Suprapubic skin (tissue), 4 donors: ENCODE measurements at regions not wholly inside any gene's neighbourhood (a gene's known extent, or its start where the extent isn't known, plus 50 kb on each side); places are given as distances from the start of the nearest gene placed in this dataset.

Experiments used
- DNase-seq, 2 donors: peaks; one replicate each; pipeline ENCODE4 v3.0.0-alpha.2; 2019; ENCODE audit warnings: low spot score in 2 of 2
- H3K27ac ChIP-seq: fragments of 200-600 bp; sonication (generic); one replicate; pipeline ENCODE4 v1.5.1; 2019
- H3K27me3 ChIP-seq: fragments of 200-600 bp; sonication (generic); one replicate; pipeline ENCODE4 v1.5.1; 2019
- H3K36me3 ChIP-seq: fragments of 200-600 bp; sonication (generic); one replicate; pipeline ENCODE4 v1.5.1; 2019
- H3K4me1 ChIP-seq: fragments of 200-600 bp; sonication (generic); one replicate; pipeline ENCODE4 v1.5.1; 2019
- H3K4me3 ChIP-seq: fragments of 200-600 bp; sonication (generic); one replicate; pipeline ENCODE4 v1.5.1; 2019; ENCODE audit warnings: mild to moderate bottlenecking
- H3K9me3 ChIP-seq: fragments of 200-600 bp; sonication (generic); one replicate; pipeline ENCODE4 v1.5.1; 2019
- EP300 ChIP-seq: sonication (generic); formaldehyde crosslinking; IDR thresholded peaks from one replicate; pipeline ENCODE4 v1.6.1; 2017; ENCODE audit warnings: antibody characterized with exemption
- POLR2A ChIP-seq, 2 donors: fragments of 450-650 bp; IDR thresholded peaks; one replicate each; pipeline ENCODE4 v1.6.1; 2017; ENCODE audit warnings: antibody characterized with exemption in 2 of 2, mild to moderate bottlenecking in 2 of 2, moderate library complexity in 2 of 2
- POLR2AphosphoS5 ChIP-seq, 3 donors: sonication (generic); formaldehyde crosslinking; IDR thresholded peaks; one replicate each; pipeline ENCODE4 v1.6.1; 2017; ENCODE audit warnings: antibody characterized with exemption in 3 of 3
- WGBS: methylation state at CpG from one replicate; pipeline ENCODE4 v1.1.5; 2018; 5-methylcytosine and 5-hydroxymethylcytosine counted together
- TF ChIP-seq, protein P1 (sequence below), 2 donors: fragments of 200-600 bp in 1 of 2; fragments of 450-650 bp in 1 of 2; sonication (generic) in 1 of 2; IDR thresholded peaks; one replicate each; pipeline ENCODE4 v1.5.1; 2016 to 2019; ENCODE audit warnings: antibody characterized with exemption in 2 of 2, mild to moderate bottlenecking in 1 of 2, moderate library complexity in 1 of 2

DNA sequence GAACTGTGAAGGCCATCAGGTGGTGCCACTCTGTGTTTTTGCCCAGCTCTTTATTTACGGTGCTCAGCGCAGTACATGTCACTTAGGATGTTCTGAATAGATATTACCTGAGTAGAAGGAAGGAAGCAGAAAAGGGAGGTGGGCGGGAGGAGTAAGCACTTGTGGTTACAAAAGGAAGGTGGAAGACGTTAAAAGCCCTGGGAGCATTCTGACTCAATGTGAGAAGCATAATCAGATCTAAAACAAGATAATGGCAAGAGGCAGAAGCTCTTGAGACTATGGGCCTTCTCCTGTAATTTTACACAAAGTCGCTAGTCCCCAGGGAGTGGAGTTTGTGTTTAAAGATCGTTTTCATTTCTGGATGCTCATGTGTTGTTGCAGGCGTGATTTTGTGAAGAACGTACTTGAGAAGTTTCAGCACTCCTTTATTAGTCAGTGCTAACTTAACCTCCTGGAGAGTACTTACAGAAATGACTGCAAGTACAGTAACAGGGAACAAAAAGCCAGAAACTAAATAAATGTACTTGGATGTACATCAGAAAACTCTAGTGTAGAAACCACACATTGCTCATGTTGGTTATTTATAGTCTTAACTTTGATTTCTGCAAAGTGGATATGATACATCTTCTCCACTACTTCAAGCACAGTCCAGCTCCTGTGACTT lies 1523.5 kb downstream of the AACS start:
- TF ChIP-seq, protein P1, sequence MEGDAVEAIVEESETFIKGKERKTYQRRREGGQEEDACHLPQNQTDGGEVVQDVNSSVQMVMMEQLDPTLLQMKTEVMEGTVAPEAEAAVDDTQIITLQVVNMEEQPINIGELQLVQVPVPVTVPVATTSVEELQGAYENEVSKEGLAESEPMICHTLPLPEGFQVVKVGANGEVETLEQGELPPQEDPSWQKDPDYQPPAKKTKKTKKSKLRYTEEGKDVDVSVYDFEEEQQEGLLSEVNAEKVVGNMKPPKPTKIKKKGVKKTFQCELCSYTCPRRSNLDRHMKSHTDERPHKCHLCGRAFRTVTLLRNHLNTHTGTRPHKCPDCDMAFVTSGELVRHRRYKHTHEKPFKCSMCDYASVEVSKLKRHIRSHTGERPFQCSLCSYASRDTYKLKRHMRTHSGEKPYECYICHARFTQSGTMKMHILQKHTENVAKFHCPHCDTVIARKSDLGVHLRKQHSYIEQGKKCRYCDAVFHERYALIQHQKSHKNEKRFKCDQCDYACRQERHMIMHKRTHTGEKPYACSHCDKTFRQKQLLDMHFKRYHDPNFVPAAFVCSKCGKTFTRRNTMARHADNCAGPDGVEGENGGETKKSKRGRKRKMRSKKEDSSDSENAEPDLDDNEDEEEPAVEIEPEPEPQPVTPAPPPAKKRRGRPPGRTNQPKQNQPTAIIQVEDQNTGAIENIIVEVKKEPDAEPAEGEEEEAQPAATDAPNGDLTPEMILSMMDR (IDR thresholded peaks at IDR 0.05) = no peak
- no peak for TF ChIP-seq POLR2A (IDR thresholded peaks at IDR 0.05)
- TF ChIP-seq EP300 = no peak
- TF ChIP-seq POLR2AphosphoS5 (IDR thresholded peaks at IDR 0.05) = no peak
- WGBS = 75% methylated on average over 8 of the region's 8 CpGs

DNA sequence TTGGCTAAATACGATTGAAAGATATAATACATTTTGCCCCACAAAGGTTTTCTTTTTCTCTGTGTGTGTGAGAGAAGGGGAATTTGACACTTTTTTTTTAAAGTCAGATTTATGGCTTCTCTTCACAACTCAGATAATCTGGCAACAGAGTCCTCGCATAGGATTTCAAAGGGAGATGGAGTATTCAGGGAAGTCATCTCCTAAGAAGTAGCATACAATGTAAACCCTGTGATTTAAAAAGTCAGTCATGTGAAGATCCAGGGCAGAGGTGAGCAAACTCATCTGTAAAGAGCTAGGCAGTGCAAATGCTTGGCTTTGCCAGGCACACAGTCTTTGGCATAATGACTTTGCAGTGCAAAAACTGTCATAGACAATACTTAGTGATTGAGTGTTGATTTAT lies 1526.3 kb downstream of the AACS start:
- DNase-seq = no peak
- TF ChIP-seq, protein P1 (IDR thresholded peaks at IDR 0.05) = no peak
- TF ChIP-seq POLR2A (IDR thresholded peaks at IDR 0.05) (no peak), POLR2AphosphoS5 (IDR thresholded peaks at IDR 0.05) (no peak), EP300 (no peak)
- Histone ChIP-seq H3K27me3 (no peaks in the 10 kb centered on the region), H3K36me3 (no peaks in the 10 kb centered on the region), H3K27ac (no peak overlapping the region), H3K9me3 (peaks cover 6% of the 10 kb centered on the region), H3K4me3 (no peak overlapping the region), H3K4me1 (no peaks in the 10 kb centered on the region)
- WGBS = 46% methylated on average over 2 of the region's 2 CpGs

More for the DNA sequence above, 1523.5 kb downstream of the AACS start:
- Histone ChIP-seq H3K4me3 (no peak overlapping the region), H3K27ac (no peak overlapping the region), H3K27me3 (no peaks in the 10 kb centered on the region), H3K4me1 (no peaks in the 10 kb centered on the region), H3K9me3 (no peaks in the 10 kb centered on the region), H3K36me3 (no peaks in the 10 kb centered on the region)
- DNase-seq = no peak

DNA sequence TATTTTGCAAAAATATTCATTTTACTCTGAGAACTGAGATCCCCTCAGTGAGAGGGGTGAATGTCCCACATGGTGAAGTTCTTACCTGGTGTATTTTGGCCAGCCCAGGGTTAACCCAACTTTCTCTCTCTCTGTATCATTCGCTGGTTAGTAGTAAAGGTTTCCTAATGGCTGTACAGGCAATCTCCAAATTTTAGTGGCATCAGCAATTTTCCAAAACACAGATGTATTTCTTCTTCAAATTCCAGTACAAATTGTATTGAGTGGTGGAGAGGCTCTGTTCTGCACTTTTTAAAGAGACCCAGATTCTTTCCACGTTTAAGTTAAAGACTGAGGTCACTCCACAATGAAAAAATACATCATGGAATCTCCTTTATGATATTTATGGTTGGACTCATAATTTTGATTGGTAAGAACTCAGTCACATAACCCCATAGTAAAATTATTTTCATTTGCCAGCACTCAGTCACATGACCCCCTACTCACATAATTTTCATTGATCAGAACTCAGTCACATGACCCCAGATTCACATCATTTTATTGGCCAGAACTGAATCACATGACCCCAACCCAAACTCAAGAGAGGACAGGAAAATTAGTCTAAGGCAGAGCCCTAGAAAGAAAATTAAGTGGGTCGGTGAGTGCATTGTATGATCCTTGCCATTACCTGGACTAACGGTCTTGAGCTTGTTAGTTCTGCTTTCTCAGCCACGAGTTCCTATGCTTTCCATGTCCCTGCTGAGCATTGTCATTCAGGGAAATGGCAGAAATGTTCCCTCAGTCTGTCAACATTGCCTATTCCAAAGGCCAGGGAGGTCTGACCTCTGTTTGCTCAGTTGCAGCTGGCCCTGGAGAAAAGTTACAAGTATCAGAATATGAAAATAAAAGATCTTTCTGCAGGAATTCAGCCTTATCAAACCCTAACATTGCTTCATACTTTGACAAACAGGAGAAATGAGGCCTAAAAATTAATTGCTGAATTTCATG lies 1536.2 kb downstream of the AACS start:
- Histone ChIP-seq H3K4me1 (no peaks in the 10 kb centered on the region), H3K4me3 (no peak overlapping the region), H3K27me3 (no peaks in the 10 kb centered on the region), H3K27ac (no peak overlapping the region), H3K9me3 (peaks cover 6% of the 10 kb centered on the region), H3K36me3 (no peaks in the 10 kb centered on the region)
- WGBS = 75% methylated on average over 5 of the region's 5 CpGs
- TF ChIP-seq POLR2AphosphoS5 (IDR thresholded peaks at IDR 0.05) = no peak
- TF ChIP-seq EP300 = no peak
- TF ChIP-seq, protein P1 (IDR thresholded peaks at IDR 0.05) = no peak
- no peak for TF ChIP-seq POLR2A (IDR thresholded peaks at IDR 0.05)
- no peak for DNase-seq

DNA sequence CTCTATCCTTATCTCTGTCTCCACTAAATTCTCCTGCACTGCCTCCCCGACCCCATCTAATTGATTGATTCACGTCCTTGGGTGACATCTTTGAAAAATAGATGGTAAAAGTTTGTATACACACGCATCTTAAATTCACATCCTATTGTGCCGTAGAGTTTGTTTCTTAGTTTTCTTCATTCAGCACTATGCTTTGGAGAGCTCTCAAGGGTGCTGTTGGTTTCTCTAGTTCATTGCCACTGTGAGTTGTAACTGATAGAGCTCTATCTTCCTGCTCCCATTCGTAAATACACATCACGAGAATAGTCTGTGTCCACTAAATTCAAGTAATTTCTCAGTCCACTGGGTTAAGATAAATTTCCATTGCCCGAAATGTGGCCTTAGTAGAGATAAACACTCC lies 1537.4 kb downstream of the AACS start:
- H3K4me3 ChIP-seq = no peak overlapping the region
- TF ChIP-seq, protein P1 (IDR thresholded peaks at IDR 0.05) = no peak
- TF ChIP-seq EP300 (no peak), POLR2AphosphoS5 (IDR thresholded peaks at IDR 0.05) (no peak), POLR2A (IDR thresholded peaks at IDR 0.05) (no peak)
- no peaks in the 10 kb centered on the region for H3K27me3 ChIP-seq
- 70% methylated on average over 7 of the region's 7 CpGs for WGBS
- H3K9me3 ChIP-seq = peaks cover 5% of the 10 kb centered on the region
- H3K36me3 ChIP-seq = no peaks in the 10 kb centered on the region
- no peak overlapping the region for H3K27ac ChIP-seq
- DNase-seq = no peak
- no peaks in the 10 kb centered on the region for H3K4me1 ChIP-seq

DNA sequence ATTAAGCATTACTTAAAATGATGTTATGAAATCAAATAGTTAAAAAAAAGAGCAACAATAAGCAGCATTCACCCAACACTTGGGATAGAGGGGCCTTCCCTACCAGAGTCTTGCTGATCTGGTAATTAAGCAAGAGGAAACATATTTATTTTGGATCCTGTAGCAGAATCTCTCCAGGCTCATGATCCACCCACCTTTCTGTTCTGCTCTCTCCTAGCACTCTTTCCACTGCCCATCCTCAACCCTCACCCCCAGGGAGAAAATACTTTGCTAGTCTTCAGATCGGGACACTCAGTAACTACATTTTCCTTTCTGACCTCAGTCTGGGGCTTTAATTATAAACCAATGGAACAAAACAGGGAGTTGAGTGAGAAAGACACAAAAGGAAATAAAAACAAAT lies 1541.9 kb downstream of the AACS start:
- peaks cover 13% of the 10 kb centered on the region for H3K9me3 ChIP-seq
- 70% methylated on average over 1 of the region's 1 CpG for WGBS
- H3K4me1 ChIP-seq = no peaks in the 10 kb centered on the region
- no peak for DNase-seq
- H3K36me3 ChIP-seq = no peaks in the 10 kb centered on the region
- TF ChIP-seq POLR2A (IDR thresholded peaks at IDR 0.05) (no peak), EP300 (no peak), POLR2AphosphoS5 (IDR thresholded peaks at IDR 0.05) (no peak)
- TF ChIP-seq, protein P1 (IDR thresholded peaks at IDR 0.05) = no peak
- no peaks in the 10 kb centered on the region for H3K27me3 ChIP-seq
- H3K27ac ChIP-seq = no peak overlapping the region
- no peak overlapping the region for H3K4me3 ChIP-seq
